SK-N-SH (cell line): ENCODE measurements at regions not wholly inside any gene's neighbourhood (a gene's known extent, or its start where the extent isn't known, plus 50 kb on each side); places are given as distances from the start of the nearest gene placed in this dataset.

ENCODE experiments used
- CTCF ChIA-PET: fragments of 300-600, 350-600 bp; formaldehyde crosslinking; extraction: SDS; loops from one replicate; lab custom pipeline; 2021; lab: Yijun Ruan, JAX
- POLR2A ChIA-PET: fragments of 350-600 bp; sonication (Branson Sonifier 250); formaldehyde crosslinking; extraction: SDS; loops from one replicate; lab custom pipeline; 2020; ENCODE audit warnings: antibody characterized with exemption, inconsistent platforms; lab: Yijun Ruan, JAX
- DNase-seq: peaks from one replicate; pipeline ENCODE4 v3.0.0; 2012
- H2AFZ ChIP-seq: fragments of 200-600 bp; sonication (generic); 2 replicates; pipeline ENCODE4 v1.8.1; 2016; ENCODE audit warnings: antibody characterized with exemption, mild to moderate bottlenecking, low read depth
- H3F3A ChIP-seq: fragments of 200-600 bp; sonication (generic); replicated peaks from 2 replicates; pipeline ENCODE3; 2016; ENCODE audit warnings: antibody characterized with exemption, mild to moderate bottlenecking; ENCODE audit not compliant: insufficient read depth
- H3K27ac ChIP-seq, 2 experiments: fragments of 200-500 bp in 1 of 2; fragments of 200-600 bp in 1 of 2; sonication (Bioruptor generic) in 1 of 2; sonication (generic), shearing (Covaris generic) in 1 of 2; 2 replicates each; pipeline versions ENCODE4 v1.5.1 to v1.6.1; 2014 to 2016; ENCODE audit warnings: low read depth in 2 of 2, inconsistent platforms in 1 of 2, low read length in 1 of 2, mild to moderate bottlenecking in 1 of 2, mixed read lengths in 1 of 2
- H3K27me3 ChIP-seq: fragments of 200-600 bp; sonication (generic), shearing (Covaris generic); 2 replicates; pipeline ENCODE4 v1.6.1; 2016; ENCODE audit warnings: mixed run types; ENCODE audit not compliant: insufficient read depth
- H3K36me3 ChIP-seq, 2 experiments: fragments of 200-500 bp in 1 of 2; fragments of 200-600 bp in 1 of 2; sonication (Bioruptor generic) in 1 of 2; sonication (generic) in 1 of 2; replicated peaks in 1 of 2; 2 replicates each; pipeline versions ENCODE3 to v1.5.1; 2014 to 2016; ENCODE audit warnings: low read length in 1 of 2, mild to moderate bottlenecking in 1 of 2; ENCODE audit not compliant: insufficient read depth in 2 of 2, control insufficient read depth in 1 of 2
- H3K4me1 ChIP-seq, 2 experiments: fragments of 200-500 bp in 1 of 2; fragments of 200-600 bp in 1 of 2; sonication (Bioruptor generic) in 1 of 2; sonication (generic), shearing (Covaris generic) in 1 of 2; 2 replicates each; pipeline versions ENCODE4 v1.5.1 to v1.6.1; 2014 to 2016; ENCODE audit warnings: low read depth in 1 of 2, low read length in 1 of 2, mixed run types in 1 of 2; ENCODE audit not compliant: insufficient read depth in 2 of 2, control insufficient read depth in 1 of 2
- H3K4me2 ChIP-seq: fragments of 200-600 bp; sonication (generic), shearing (Covaris generic); 2 replicates; pipeline ENCODE4 v1.6.1; 2017; ENCODE audit warnings: mixed run types
- H3K4me3 ChIP-seq, 2 experiments: fragments of 200-500 bp in 1 of 2; fragments of 200-600 bp in 1 of 2; sonication (Bioruptor generic) in 1 of 2; sonication (generic), shearing (Covaris generic) in 1 of 2; 2 replicates each; pipeline versions ENCODE4 v1.5.1 to v1.8.1; 2014 to 2016; ENCODE audit warnings: low read depth in 2 of 2, inconsistent platforms in 1 of 2, low read length in 1 of 2, mild to moderate bottlenecking in 1 of 2, mixed read lengths in 1 of 2, moderate library complexity in 1 of 2
- H3K79me2 ChIP-seq: fragments of 200-600 bp; sonication (generic); 2 replicates; pipeline ENCODE4 v1.8.1; 2017; ENCODE audit warnings: mild to moderate bottlenecking; ENCODE audit not compliant: insufficient read depth
- H3K9ac ChIP-seq: fragments of 200-600 bp; sonication (generic); 2 replicates; pipeline ENCODE4 v1.6.1; 2017; ENCODE audit warnings: mixed run types
- H3K9me2 ChIP-seq: fragments of 200-600 bp; sonication (generic); 2 replicates; pipeline ENCODE4 v1.6.1; 2017; ENCODE audit warnings: mixed run types
- H3K9me3 ChIP-seq: fragments of 200-600 bp; sonication (generic); 2 replicates; pipeline ENCODE4 v1.6.1; 2017; ENCODE audit warnings: mixed run types, mild to moderate bottlenecking, moderate library complexity
- H4K20me1 ChIP-seq: fragments of 200-600 bp; sonication (generic); 2 replicates; pipeline ENCODE4 v1.6.1; 2017; ENCODE audit warnings: mild to moderate bottlenecking, mixed run types; ENCODE audit not compliant: insufficient read depth
- CHD2 ChIP-seq: fragments of 150-350 bp; IDR thresholded peaks from 2 replicates; pipeline ENCODE4 v1.6.1; 2018; ENCODE audit warnings: low read length; ENCODE audit not compliant: partially characterized antibody
- ELF1 ChIP-seq: IDR thresholded peaks from 2 replicates; pipeline ENCODE4 v1.4.0; 2012
- FOSL2 ChIP-seq: IDR thresholded peaks from 2 replicates; pipeline ENCODE4 v1.4.0; 2012; ENCODE audit warnings: low read depth, mild to moderate bottlenecking, moderate library complexity, borderline replicate concordance
- JUND ChIP-seq: IDR thresholded peaks from 2 replicates; pipeline ENCODE4 v1.4.0; 2012
- MEF2A ChIP-seq: IDR thresholded peaks from 2 replicates; pipeline ENCODE4 v1.4.0; 2012; ENCODE audit warnings: low read depth, borderline replicate concordance
- NRF1 ChIP-seq: IDR thresholded peaks from 2 replicates; pipeline ENCODE4 v1.6.1; 2012; ENCODE audit warnings: low read depth, mild to moderate bottlenecking, low read length
- RFX5 ChIP-seq: IDR thresholded peaks from 2 replicates; pipeline ENCODE4 v1.6.1; 2012; ENCODE audit warnings: mild to moderate bottlenecking, improper control_type of control experiment, low read length
- SIN3A ChIP-seq: IDR thresholded peaks from 2 replicates; pipeline ENCODE4 v1.6.1; 2012; ENCODE audit warnings: low read depth, mild to moderate bottlenecking, low read length, moderate library complexity, borderline replicate concordance
- TAF1 ChIP-seq: IDR thresholded peaks from 2 replicates; pipeline ENCODE4 v1.6.1; 2012; ENCODE audit warnings: low read depth, mild to moderate bottlenecking, low read length, moderate library complexity, borderline replicate concordance
- TCF12 ChIP-seq: IDR thresholded peaks from 2 replicates; pipeline ENCODE4 v1.4.0; 2012
- USF1 ChIP-seq: IDR thresholded peaks from 2 replicates; pipeline ENCODE4 v1.4.0; 2012; ENCODE audit warnings: low read depth, borderline replicate concordance
- WGBS: methylation state at CpG from one replicate; pipeline ENCODE4 v1.1.6; 2017; ENCODE audit warnings: low lambda C conversion rate; 5-methylcytosine and 5-hydroxymethylcytosine counted together
- TF ChIP-seq, protein P1 (sequence below): IDR thresholded peaks from 2 replicates; pipeline ENCODE4 v1.6.1; 2012; ENCODE audit warnings: mild to moderate bottlenecking, low read depth, low read length, moderate library complexity
- TF ChIP-seq, protein P2 (sequence below): IDR thresholded peaks from 2 replicates; pipeline ENCODE4; 2012

DNA sequence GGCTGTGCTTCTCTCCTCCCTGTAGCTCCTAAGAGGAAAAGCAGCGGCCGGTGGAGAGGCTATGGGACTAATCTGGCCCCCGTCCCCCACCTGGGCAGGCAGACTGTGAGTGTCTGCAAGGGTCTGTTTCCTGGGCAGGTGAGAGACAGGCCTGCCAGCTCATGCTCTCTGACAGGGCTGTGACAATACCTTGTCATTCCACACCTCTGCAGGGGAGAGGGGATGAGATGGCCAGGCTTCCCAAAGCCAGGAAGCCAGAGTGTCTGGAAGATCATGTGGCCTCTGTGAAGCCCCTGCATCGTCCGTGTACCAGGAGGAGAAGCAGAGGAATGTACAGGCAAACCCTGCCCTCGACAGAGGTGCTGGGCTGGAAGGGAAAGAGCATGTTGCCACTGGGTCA is 142.5 kb upstream of the GATA6 start (continued):
- TF ChIP-seq, protein P1, sequence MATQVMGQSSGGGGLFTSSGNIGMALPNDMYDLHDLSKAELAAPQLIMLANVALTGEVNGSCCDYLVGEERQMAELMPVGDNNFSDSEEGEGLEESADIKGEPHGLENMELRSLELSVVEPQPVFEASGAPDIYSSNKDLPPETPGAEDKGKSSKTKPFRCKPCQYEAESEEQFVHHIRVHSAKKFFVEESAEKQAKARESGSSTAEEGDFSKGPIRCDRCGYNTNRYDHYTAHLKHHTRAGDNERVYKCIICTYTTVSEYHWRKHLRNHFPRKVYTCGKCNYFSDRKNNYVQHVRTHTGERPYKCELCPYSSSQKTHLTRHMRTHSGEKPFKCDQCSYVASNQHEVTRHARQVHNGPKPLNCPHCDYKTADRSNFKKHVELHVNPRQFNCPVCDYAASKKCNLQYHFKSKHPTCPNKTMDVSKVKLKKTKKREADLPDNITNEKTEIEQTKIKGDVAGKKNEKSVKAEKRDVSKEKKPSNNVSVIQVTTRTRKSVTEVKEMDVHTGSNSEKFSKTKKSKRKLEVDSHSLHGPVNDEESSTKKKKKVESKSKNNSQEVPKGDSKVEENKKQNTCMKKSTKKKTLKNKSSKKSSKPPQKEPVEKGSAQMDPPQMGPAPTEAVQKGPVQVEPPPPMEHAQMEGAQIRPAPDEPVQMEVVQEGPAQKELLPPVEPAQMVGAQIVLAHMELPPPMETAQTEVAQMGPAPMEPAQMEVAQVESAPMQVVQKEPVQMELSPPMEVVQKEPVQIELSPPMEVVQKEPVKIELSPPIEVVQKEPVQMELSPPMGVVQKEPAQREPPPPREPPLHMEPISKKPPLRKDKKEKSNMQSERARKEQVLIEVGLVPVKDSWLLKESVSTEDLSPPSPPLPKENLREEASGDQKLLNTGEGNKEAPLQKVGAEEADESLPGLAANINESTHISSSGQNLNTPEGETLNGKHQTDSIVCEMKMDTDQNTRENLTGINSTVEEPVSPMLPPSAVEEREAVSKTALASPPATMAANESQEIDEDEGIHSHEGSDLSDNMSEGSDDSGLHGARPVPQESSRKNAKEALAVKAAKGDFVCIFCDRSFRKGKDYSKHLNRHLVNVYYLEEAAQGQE = no peak
- TF ChIP-seq TCF12 = no peak
- TF ChIP-seq FOSL2 = no peak
- TF ChIP-seq SIN3A = no peak

GRCh38 chr18:22031611-22032010 is 137.8 kb upstream of the GATA6 start:
- whole genome bisulfite sequencing = 13% methylated on average over 6 of the region's 6 CpGs

GRCh38 chr18:22032392-22032961 is 136.9 kb upstream of the GATA6 start:
- H3K4me1 ChIP-seq = peaks cover 0 to 6% of the 10 kb centered on the region in 2 experiments; a peak in 1 of 4 replicates
- H4K20me1 ChIP-seq = no peaks in the 10 kb centered on the region
- no peaks in the 10 kb centered on the region for H3K9me2 ChIP-seq
- H3K4me3 ChIP-seq = no peak overlapping the region
- ChIA-PET CTCF (no interaction called here), POLR2A (no interaction called here)
- DNase-seq = no peak
- H3K27ac ChIP-seq = no peak overlapping the region
- WGBS = 5% methylated on average over 4 of the region's 4 CpGs
- peaks cover 76% of the 10 kb centered on the region; the same call in 1 of the 2 replicates for H3K27me3 ChIP-seq
- H3F3A ChIP-seq = peaks cover 10% of the 10 kb centered on the region
- H3K36me3 ChIP-seq = no peaks in the 10 kb centered on the region
- H3K9ac ChIP-seq = no peak overlapping the region
- H2AFZ ChIP-seq = no peak overlapping the region
- H3K4me2 ChIP-seq = 0 out of 2 replicates have a peak overlapping the region, but pooled peaks have one; percentile 6
- TF ChIP-seq, protein P2, sequence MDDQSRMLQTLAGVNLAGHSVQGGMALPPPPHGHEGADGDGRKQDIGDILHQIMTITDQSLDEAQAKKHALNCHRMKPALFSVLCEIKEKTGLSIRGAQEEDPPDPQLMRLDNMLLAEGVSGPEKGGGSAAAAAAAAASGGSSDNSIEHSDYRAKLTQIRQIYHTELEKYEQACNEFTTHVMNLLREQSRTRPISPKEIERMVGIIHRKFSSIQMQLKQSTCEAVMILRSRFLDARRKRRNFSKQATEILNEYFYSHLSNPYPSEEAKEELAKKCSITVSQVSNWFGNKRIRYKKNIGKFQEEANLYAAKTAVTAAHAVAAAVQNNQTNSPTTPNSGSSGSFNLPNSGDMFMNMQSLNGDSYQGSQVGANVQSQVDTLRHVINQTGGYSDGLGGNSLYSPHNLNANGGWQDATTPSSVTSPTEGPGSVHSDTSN = peak; percentile 63
- TF ChIP-seq RFX5 (no peak), TCF12 (peak; percentile 28; the same call in 1 of the 2 replicates), JUND (peak; percentile 33; the same call in 1 of the 2 replicates), FOSL2 (peak; percentile 47; the same call in 1 of the 2 replicates)
- no peaks in the 10 kb centered on the region for H3K9me3 ChIP-seq
- H3K79me2 ChIP-seq = no peaks in the 10 kb centered on the region

More at GRCh38 chr18:22031611-22032010, 137.8 kb upstream of the GATA6 start:
- H3F3A ChIP-seq = peaks cover 10% of the 10 kb centered on the region
- H3K4me2 ChIP-seq = no peak overlapping the region
- H3K79me2 ChIP-seq = no peaks in the 10 kb centered on the region
- no peak overlapping the region for H3K9ac ChIP-seq
- no peak overlapping the region for H3K27ac ChIP-seq
- ChIA-PET POLR2A (no interaction called here), CTCF (no interaction called here)
- H3K27me3 ChIP-seq = peaks cover 71% of the 10 kb centered on the region; the same call in 1 of the 2 replicates
- peaks cover 0 to 6% of the 10 kb centered on the region in 2 experiments; a peak in 1 of 4 replicates for H3K4me1 ChIP-seq
- no peaks in the 10 kb centered on the region for H4K20me1 ChIP-seq
- no peak overlapping the region for H3K4me3 ChIP-seq
- H3K9me3 ChIP-seq = no peaks in the 10 kb centered on the region
- H2AFZ ChIP-seq = no peak overlapping the region
- H3K36me3 ChIP-seq = no peaks in the 10 kb centered on the region
- H3K9me2 ChIP-seq = no peaks in the 10 kb centered on the region
- no peak for TF ChIP-seq ELF1
- no peak for TF ChIP-seq MEF2A
- no peak for TF ChIP-seq USF1
- no peak for TF ChIP-seq TCF12
- no peak for TF ChIP-seq NRF1
- TF ChIP-seq CHD2 = no peak
- no peak for TF ChIP-seq TAF1
- no peak for DNase-seq
